Retinal pigment epithelial cell (primary cell): ENCODE measurements at regions not wholly inside any gene's neighbourhood (a gene's known extent, or its start where the extent isn't known, plus 50 kb on each side); places are given as distances from the start of the nearest gene placed in this dataset.

ENCODE experiments used
- DNase-seq: peaks from one replicate; pipeline ENCODE4 v3.0.0-alpha.2; 2010; ENCODE audit warnings: low read depth
- H3K4me3 ChIP-seq: 2 replicates; pipeline ENCODE4 v1.5.1; 2011; ENCODE audit warnings: mild to moderate bottlenecking, low read length, control low read depth, moderate library complexity
- TF ChIP-seq, protein P1 (sequence below): conservative IDR thresholded peaks from 2 replicates; pipeline ENCODE4 v1.5.1; 2011; ENCODE audit warnings: low read depth, low read length, control low read depth, inconsistent platforms

DNA sequence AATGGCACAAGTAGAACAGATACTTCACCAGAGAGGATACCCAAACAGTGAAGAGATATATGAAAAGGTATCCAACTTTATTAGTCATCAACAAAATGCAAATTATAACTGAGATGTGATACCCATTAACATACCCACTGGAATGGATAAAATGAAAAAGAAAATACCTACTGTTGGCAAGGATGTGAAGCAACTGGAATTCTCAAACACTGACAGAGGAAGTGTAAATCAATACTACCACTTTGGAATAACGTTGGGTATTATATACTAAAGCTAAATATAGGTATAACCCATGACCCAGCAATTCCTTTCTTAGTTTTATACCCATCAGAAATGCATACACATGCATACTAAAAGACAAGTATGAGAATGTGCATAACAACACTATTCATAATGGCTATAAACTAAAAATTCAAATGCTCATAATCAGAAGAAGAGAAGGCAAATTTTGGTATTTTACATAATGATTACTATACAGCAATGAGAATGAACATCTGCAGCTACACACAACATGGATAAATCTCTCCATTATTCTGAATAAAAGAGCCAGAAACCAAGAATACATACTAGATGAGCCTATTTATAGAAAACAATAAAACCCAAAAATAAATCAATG lies 80.6 kb downstream of the RPL27A start:
- no peak overlapping the region for H3K4me3 ChIP-seq
- TF ChIP-seq, protein P1, sequence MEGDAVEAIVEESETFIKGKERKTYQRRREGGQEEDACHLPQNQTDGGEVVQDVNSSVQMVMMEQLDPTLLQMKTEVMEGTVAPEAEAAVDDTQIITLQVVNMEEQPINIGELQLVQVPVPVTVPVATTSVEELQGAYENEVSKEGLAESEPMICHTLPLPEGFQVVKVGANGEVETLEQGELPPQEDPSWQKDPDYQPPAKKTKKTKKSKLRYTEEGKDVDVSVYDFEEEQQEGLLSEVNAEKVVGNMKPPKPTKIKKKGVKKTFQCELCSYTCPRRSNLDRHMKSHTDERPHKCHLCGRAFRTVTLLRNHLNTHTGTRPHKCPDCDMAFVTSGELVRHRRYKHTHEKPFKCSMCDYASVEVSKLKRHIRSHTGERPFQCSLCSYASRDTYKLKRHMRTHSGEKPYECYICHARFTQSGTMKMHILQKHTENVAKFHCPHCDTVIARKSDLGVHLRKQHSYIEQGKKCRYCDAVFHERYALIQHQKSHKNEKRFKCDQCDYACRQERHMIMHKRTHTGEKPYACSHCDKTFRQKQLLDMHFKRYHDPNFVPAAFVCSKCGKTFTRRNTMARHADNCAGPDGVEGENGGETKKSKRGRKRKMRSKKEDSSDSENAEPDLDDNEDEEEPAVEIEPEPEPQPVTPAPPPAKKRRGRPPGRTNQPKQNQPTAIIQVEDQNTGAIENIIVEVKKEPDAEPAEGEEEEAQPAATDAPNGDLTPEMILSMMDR, result no peak
- no peak for DNase-seq

DNA sequence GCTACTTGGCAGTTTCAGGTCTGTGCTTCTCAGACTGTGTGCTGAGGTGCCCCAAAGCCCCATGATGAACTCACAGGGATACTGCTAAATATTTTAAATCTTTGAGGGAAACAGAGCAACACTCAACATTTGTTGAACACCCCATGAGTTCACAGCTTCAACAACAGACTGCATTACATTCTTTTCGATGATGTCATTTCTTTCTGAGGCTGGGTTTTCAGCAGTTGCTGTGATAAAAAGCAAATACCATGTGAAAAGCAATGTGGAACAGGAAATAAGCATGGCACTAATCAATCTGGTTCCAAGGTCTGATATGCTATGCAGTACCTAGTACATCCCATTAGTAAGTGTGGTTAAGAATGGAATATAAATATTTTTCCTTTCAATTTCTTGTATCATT lies 82.7 kb downstream of the RPL27A start:
- TF ChIP-seq, protein P1, result no peak
- DNase-seq, result no peak
- no peak overlapping the region for H3K4me3 ChIP-seq

- H3K4me3 ChIP-seq, result no peak overlapping the region
- no peak for DNase-seq
- TF ChIP-seq, protein P1, result peak; percentile 23
These were observed 83.7 kb downstream of the RPL27A start for GRCh38 chr11:8766043-8766987.

DNA sequence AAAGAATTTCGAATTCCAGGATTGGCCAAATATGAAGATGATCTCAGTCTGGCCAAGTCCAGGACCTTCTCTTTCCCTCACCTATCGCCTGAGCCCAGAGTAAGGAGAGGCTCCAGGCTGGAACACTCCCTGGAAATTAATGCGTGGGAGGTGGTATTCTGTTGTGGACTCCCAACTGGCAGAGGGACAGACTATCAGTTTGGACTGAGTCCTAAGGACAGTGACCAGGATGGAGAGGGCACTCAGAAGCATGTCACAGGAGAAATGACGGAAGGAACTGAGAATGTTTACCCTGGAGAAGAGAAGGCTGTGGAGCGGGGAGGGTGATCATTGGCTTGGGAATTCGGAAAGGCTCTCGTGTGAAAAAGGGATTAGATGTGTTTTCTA lies 84.4 kb downstream of the RPL27A start:
- TF ChIP-seq, protein P1, result no peak
- H3K4me3 ChIP-seq, result no peak overlapping the region
- DNase-seq, result no peak

GRCh38 chr11:8767466-8768142 lies 85.0 kb downstream of the RPL27A start:
- H3K4me3 ChIP-seq, result no peak overlapping the region
- no peak for DNase-seq
- TF ChIP-seq, protein P1, result no peak

DNA sequence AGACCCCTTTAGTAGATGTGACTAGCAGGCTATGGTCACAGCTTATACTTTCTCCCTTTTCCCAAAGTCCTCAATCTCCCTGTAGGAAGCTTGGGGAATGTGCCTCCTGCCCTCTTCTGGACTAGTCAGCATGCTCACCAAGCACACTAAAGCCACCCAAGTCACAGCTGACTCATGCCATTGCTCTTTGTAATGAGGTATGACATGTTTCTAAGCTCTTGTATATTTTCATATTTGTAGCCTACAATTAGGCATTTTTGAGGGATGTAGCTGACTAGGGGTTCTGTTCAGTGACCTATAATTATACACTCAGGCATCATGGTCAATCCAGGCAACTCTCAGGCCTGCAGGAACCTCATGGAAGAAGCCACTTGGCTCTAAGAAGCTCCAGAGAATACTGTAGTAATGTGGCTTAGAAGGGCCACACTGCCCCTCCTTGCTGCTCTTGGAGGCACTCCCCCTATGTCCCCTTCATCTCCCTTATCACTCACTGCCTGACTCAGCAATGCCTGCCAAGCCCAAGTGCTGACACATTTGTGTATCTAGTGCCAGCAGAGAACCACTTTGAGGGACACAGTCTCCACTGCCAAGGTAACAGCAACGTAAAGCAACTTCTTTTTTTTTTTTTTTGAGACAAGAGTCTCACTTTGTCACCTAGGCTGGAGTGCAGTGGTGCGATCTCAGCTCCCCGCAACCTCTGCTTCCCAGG lies 86.2 kb downstream of the RPL27A start:
- DNase-seq, result peak; percentile 79
- TF ChIP-seq, protein P1, result peak; percentile 47
- H3K4me3 ChIP-seq, result no peak overlapping the region
